Gastrocnemius medialis (tissue), 4 donors: ENCODE measurements at regions not wholly inside any gene's neighbourhood (a gene's known extent, or its start where the extent isn't known, plus 50 kb on each side); places are given as distances from the start of the nearest gene placed in this dataset.

ENCODE experiments used
- CTCF ChIP-seq, 5 experiments: fragments of 450-650 bp in 3 of 5; fragments of 200-600 bp in 2 of 5; sonication (generic) in 2 of 5; IDR thresholded peaks in 4 of 5; conservative IDR thresholded peaks in 1 of 5; 1 replicate in 4 of 5; 2 replicates in 1 of 5; pipeline ENCODE4 v1.5.1; 2016 to 2019; ENCODE audit warnings: antibody characterized with exemption in 5 of 5, mild to moderate bottlenecking in 3 of 5, moderate library complexity in 3 of 5
- POLR2A ChIP-seq, 2 donors: fragments of 450-650 bp; IDR thresholded peaks; one replicate each; pipeline ENCODE4 v1.6.1; 2017; ENCODE audit warnings: antibody characterized with exemption in 2 of 2, mild to moderate bottlenecking in 2 of 2, moderate library complexity in 2 of 2

DNA sequence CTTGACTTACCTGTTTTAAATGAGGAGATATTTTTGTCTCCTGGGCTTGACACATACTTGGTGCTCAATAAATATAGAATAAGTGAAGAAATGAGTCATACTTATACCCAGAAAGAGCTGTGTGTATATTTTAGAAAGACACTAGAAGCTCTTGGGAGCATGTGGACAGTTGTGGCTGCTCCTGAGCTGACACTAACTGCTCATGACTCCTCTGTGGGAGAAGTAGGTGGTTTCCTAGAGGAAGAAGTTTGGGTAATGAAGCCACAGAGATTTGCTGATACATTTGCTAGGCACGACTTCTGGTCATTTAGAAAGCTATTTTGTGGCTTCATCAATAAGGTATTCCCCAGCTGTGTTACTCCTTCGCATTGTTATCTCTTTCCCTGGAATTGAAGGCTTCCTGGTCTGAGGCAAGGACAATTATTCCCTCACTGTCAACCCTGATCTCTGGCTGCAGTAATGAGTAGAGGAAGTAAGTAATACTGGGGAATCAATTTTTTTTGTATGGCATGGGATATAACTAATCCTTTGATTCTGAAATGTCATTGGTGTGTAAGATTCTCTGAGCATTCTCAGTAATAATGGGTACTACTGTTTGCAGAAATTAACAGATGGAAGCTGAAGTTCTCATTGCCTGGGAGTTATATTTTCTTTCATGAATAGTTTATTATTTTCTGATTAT is 79.6 kb upstream of the DCBLD2 start:
- TF ChIP-seq CTCF (IDR thresholded peaks at IDR 0.05 in 4 of 5, conservative IDR thresholded peaks at IDR 0.05 in 1 of 5): no peak
- no peak for TF ChIP-seq POLR2A (IDR thresholded peaks at IDR 0.05)
